ENCODE measurements at regions not wholly inside any gene's neighbourhood (a gene's known extent, or its start where the extent isn't known, plus 50 kb on each side); places are given as distances from the start of the nearest gene placed in this dataset.

GRCh38 chr13:62299988-62300387, 884.3 kb upstream of the PCDH20 start:
- BruUV-seq (replicated peaks) = no TSS peak

More at GRCh38 chr13:62299988-62300387, 884.3 kb upstream of the PCDH20 start:
- dilution Hi-C loops (cut with MboI; ENCODE audit: extremely low pct_ligation_motif_present, low sequenced_read_pairs) (no loop called here), intact Hi-C loops (cut with micrococcal nuclease) (no loop called here)
- FAIRE-seq (no peak), DNase-seq (ENCODE audit: low read depth, low spot score) (no peak)
- no peak overlapping the region for H3K4me3 ChIP-seq (replicated peaks in 1 of 3; ENCODE audit: insufficient read depth in 1 of 3, low read depth in 1 of 3, low read length in 3 of 3)
- H3K27ac ChIP-seq (ENCODE audit: insufficient read depth, low read depth, low read length) = no peak overlapping the region
- H4K20me1 ChIP-seq (replicated peaks; ENCODE audit: control insufficient read depth, extremely low read depth, insufficient read depth, low read length) = no peaks in the 10 kb centered on the region
- H3K4me2 ChIP-seq (ENCODE audit: insufficient read depth, low read length) = no peak overlapping the region
- H3K79me2 ChIP-seq (ENCODE audit: control insufficient read depth, insufficient read depth, low read length) = no peaks in the 10 kb centered on the region
- no peaks in the 10 kb centered on the region for H3K27me3 ChIP-seq (ENCODE audit: control insufficient read depth in 2 of 2, insufficient read depth in 2 of 2, low read length in 2 of 2)
- no peaks in the 10 kb centered on the region for H3K4me1 ChIP-seq (ENCODE audit: control insufficient read depth, extremely low read depth, insufficient read depth, low read length)
- ChIA-PET POLR2A (no interaction called here), CTCF (interaction anchor here (0.9 kb wide), 1 partner anchor 15 kb away, joined by 4 read pairs; no protein-coding TSS in a partner anchor)
- H3K36me3 ChIP-seq (ENCODE audit: control insufficient read depth in 2 of 2, extremely low read depth in 1 of 2, insufficient read depth in 2 of 2, low read length in 2 of 2) = no peaks in the 10 kb centered on the region
- TF ChIP-seq JUN (IDR thresholded peaks at IDR 0.05; ENCODE audit: borderline replicate concordance, insufficient read depth, insufficient read length, low read depth) (no peak), POLR2A (IDR thresholded peaks at IDR 0.05; ENCODE audit: low read depth, low read length) (no peak), CTCF (IDR thresholded peaks at IDR 0.05; ENCODE audit: extremely low read depth in 1 of 2, insufficient read depth in 1 of 2, low read depth in 1 of 2, low read length in 2 of 2) (no peak), POLR2AphosphoS5 (IDR thresholded peaks at IDR 0.05; ENCODE audit: insufficient read depth, low read depth, low read length) (no peak), MAX (IDR thresholded peaks at IDR 0.05; ENCODE audit: insufficient read depth, insufficient read length) (no peak), FOS (IDR thresholded peaks at IDR 0.05; ENCODE audit: borderline replicate concordance, insufficient read depth, low read length) (no peak), MYC (IDR thresholded peaks at IDR 0.05; ENCODE audit: low read depth, low read length) (no peak), EZH2 (IDR thresholded peaks at IDR 0.05; ENCODE audit: borderline replicate concordance, low read depth, low read length, severe bottlenecking) (no peak), GATA2 (IDR thresholded peaks at IDR 0.05; ENCODE audit: insufficient read depth, insufficient read length, low read depth, low read length) (no peak)
- H3K9me1 ChIP-seq (replicated peaks; ENCODE audit: control insufficient read depth, extremely low read depth, insufficient read depth, low read length) = no peaks in the 10 kb centered on the region
- no peaks in the 10 kb centered on the region for H3K9me3 ChIP-seq (replicated peaks; ENCODE audit: control insufficient read depth, insufficient read depth, low read length)
- no peak overlapping the region for H3K9ac ChIP-seq (replicated peaks; ENCODE audit: extremely low read depth, insufficient read depth, low read length)
- no peak overlapping the region for H2AFZ ChIP-seq (ENCODE audit: low read depth, low read length)

Data from endothelial cell of umbilical vein (primary cell).